Osteocyte (in vitro differentiated cells): ENCODE measurements at regions not wholly inside any gene's neighbourhood (a gene's known extent, or its start where the extent isn't known, plus 50 kb on each side); places are given as distances from the start of the nearest gene placed in this dataset.

Experiments used
- DNase-seq: peaks from one replicate; pipeline ENCODE4 v3.0.0; 2021; ENCODE audit warnings: mixed read lengths; ENCODE audit not compliant: unreplicated experiment; ENCODE audit errors: extremely low spot score
- H3K27ac Mint-ChIP-seq: one replicate; pipeline ENCODE4 v1.8.0; 2021; ENCODE audit warnings: mild to moderate bottlenecking, mixed read lengths; ENCODE audit not compliant: unreplicated experiment
- H3K27me3 Mint-ChIP-seq: one replicate; pipeline ENCODE4 v1.8.0; 2021; ENCODE audit warnings: mixed read lengths; ENCODE audit not compliant: unreplicated experiment
- H3K36me3 Mint-ChIP-seq: one replicate; pipeline ENCODE4 v1.8.0; 2021; ENCODE audit warnings: mixed read lengths; ENCODE audit not compliant: unreplicated experiment
- H3K4me1 Mint-ChIP-seq: one replicate; pipeline ENCODE4 v1.8.0; 2021; ENCODE audit warnings: mixed read lengths; ENCODE audit not compliant: unreplicated experiment
- H3K4me3 Mint-ChIP-seq: one replicate; pipeline ENCODE4 v1.8.0; 2021; ENCODE audit warnings: mild to moderate bottlenecking, moderate library complexity, mixed read lengths; ENCODE audit not compliant: unreplicated experiment
- H3K9me3 Mint-ChIP-seq: one replicate; pipeline ENCODE4 v1.8.0; 2021; ENCODE audit warnings: mixed read lengths; ENCODE audit not compliant: unreplicated experiment
- TF ChIP-seq, protein P1 (sequence below): fragments of 200-600 bp; sonication (generic); IDR thresholded peaks from 2 replicates; pipeline ENCODE4 v1.5.0; 2021; ENCODE audit warnings: antibody characterized with exemption, mild to moderate bottlenecking, moderate library complexity

DNA sequence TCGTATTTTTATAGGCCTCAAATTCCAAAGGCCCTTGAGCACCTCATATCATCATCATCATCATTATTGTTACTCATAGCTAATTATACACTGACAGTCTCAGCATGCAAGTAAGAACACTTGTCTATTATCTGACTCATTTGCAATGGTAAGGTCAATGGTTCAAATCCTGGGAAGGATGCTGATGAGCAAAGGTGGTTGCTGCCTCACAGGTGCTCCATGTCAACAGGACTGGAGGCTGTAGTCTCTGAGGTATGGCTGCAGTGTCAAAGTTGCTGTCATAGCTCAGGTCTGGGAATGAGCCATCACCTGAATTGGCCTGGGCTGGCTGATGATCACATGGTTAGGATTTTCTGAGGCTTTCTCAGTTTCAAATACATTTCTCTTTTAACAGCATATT, 379.3 kb downstream of the BCL11A start:
- DNase-seq = no peak
- H3K27me3 Mint-ChIP-seq = no peaks in the 10 kb centered on the region
- H3K4me3 Mint-ChIP-seq = no peak overlapping the region
- no peaks in the 10 kb centered on the region for H3K4me1 Mint-ChIP-seq
- TF ChIP-seq, protein P1, sequence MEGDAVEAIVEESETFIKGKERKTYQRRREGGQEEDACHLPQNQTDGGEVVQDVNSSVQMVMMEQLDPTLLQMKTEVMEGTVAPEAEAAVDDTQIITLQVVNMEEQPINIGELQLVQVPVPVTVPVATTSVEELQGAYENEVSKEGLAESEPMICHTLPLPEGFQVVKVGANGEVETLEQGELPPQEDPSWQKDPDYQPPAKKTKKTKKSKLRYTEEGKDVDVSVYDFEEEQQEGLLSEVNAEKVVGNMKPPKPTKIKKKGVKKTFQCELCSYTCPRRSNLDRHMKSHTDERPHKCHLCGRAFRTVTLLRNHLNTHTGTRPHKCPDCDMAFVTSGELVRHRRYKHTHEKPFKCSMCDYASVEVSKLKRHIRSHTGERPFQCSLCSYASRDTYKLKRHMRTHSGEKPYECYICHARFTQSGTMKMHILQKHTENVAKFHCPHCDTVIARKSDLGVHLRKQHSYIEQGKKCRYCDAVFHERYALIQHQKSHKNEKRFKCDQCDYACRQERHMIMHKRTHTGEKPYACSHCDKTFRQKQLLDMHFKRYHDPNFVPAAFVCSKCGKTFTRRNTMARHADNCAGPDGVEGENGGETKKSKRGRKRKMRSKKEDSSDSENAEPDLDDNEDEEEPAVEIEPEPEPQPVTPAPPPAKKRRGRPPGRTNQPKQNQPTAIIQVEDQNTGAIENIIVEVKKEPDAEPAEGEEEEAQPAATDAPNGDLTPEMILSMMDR = no peak
- H3K9me3 Mint-ChIP-seq = no peaks in the 10 kb centered on the region
- H3K27ac Mint-ChIP-seq = no peak overlapping the region
- H3K36me3 Mint-ChIP-seq = no peaks in the 10 kb centered on the region

DNA sequence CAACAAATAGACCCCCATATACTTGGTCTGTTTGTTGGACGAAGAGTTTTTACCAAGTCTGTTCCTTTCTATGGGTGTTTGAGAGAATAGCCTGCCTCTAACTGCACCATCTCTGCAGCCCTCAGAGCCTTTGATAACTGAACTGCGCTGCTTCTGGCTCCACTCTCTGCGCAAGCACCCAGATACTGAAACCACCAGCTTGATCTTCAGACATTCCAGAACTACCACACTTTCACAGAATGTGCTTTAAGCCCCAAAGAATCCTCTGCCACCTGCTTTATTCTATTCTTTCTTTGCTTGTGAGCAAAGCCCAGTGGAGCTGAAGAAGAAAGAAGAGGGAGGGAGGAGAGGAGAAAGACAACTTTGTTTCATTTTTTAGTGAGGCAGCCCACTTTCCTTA, 380.7 kb downstream of the BCL11A start:
- H3K9me3 Mint-ChIP-seq = no peaks in the 10 kb centered on the region
- H3K27ac Mint-ChIP-seq = no peak overlapping the region
- DNase-seq = no peak
- TF ChIP-seq, protein P1 = no peak
- H3K36me3 Mint-ChIP-seq = no peaks in the 10 kb centered on the region
- no peaks in the 10 kb centered on the region for H3K4me1 Mint-ChIP-seq
- H3K27me3 Mint-ChIP-seq = no peaks in the 10 kb centered on the region
- H3K4me3 Mint-ChIP-seq = no peak overlapping the region

DNA sequence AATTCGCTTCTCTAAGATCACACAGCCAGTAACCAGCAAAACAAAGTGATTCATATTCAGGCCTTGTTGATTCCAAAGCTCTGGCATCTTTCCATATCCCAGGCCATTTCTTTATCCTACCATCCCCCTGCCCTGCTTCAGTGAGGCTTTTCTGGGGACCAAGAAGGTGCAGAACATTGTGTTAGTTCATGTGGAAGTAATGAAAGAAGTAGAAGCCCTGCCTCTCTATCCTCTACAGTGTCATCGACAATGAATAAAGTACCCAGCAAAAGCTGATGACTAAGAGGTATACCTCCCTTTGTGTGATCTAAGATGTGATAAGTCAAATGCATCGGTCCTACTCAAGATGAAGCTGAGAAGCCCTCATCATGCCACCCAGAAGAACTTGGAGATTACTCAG, 383.2 kb downstream of the BCL11A start:
- TF ChIP-seq, protein P1 = no peak
- no peaks in the 10 kb centered on the region for H3K27me3 Mint-ChIP-seq
- no peaks in the 10 kb centered on the region for H3K9me3 Mint-ChIP-seq
- H3K4me1 Mint-ChIP-seq = no peaks in the 10 kb centered on the region
- DNase-seq = no peak
- no peak overlapping the region for H3K27ac Mint-ChIP-seq
- no peak overlapping the region for H3K4me3 Mint-ChIP-seq
- H3K36me3 Mint-ChIP-seq = no peaks in the 10 kb centered on the region

DNA sequence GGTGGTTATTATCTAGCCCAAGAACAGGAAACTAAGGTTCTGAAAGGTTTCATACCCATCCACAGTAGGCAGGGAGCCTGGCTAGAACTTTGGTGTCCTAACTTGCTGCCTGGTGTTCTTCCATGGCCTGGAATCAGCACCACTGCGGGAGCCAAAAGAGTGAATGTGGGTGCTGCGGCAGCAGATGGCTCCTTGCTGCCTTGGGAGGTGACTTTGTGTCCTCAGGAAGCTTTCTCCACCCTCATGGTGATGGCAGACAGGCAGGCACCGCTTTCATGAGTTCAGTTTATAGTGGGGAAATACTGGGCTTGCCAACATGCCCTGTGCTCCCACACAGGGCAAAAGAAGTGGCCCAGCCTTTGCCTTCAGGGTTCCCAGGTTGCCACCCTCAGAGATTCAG, 385.2 kb downstream of the BCL11A start:
- Mint-ChIP-seq H3K4me3 (no peak overlapping the region), H3K36me3 (no peaks in the 10 kb centered on the region), H3K27me3 (no peaks in the 10 kb centered on the region), H3K27ac (no peak overlapping the region), H3K9me3 (no peaks in the 10 kb centered on the region), H3K4me1 (no peaks in the 10 kb centered on the region)
- DNase-seq = no peak
- TF ChIP-seq, protein P1 = no peak

DNA sequence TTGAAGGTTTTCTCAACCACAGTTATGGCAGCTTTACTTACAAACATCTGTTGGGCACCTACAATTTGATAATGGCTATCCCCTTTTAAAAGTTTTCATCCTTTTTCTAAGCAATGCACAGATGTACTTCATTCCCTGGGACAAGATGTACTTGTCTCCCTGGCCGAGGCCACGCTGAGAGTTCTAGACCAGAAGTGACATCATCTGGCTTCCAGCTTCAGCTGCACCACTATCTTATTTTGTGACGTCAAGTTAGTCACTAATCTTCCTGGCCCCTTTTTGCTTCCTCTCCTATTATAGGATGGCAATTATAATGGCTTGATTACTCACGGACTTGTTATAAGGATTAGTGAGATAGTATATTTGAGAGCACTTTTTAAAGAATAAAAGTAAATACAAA, 386.4 kb downstream of the BCL11A start:
- Mint-ChIP-seq H3K4me1 (no peaks in the 10 kb centered on the region), H3K27ac (no peak overlapping the region), H3K36me3 (no peaks in the 10 kb centered on the region), H3K27me3 (no peaks in the 10 kb centered on the region), H3K9me3 (no peaks in the 10 kb centered on the region), H3K4me3 (no peak overlapping the region)
- TF ChIP-seq, protein P1 = no peak
- DNase-seq = no peak
